ENCODE measurements at regions not wholly inside any gene's neighbourhood (a gene's known extent, or its start where the extent isn't known, plus 50 kb on each side); places are given as distances from the start of the nearest gene placed in this dataset.

DNA sequence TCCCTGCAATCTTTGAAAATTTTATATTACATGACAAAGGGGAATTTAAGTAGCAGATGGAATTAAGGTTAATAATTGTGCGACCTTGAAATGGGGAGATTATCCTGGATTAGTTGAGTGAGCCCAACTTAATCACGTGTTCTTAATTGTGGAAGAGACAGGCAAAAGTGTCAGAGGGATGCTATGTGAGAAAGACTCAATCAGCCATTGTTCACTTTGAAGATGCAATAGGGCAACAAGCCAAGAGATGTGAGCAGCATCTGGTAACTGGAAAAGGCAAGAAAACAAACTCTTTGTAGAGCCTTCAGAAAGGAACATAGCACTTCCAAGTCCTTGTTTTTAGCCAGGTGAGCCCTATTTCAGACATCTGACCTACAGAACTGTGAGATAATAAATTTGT is 247.7 kb downstream of the SLITRK1 start:
- FAIRE-seq (no peak), DNase-seq (no peak)
- Histone ChIP-seq H3K36me3 (ENCODE audit: control insufficient read depth in 2 of 3, insufficient read depth in 3 of 3, low read length in 3 of 3) (no peaks in the 10 kb centered on the region), H3K9ac (ENCODE audit: low read length in 3 of 3) (no peak overlapping the region), H3K4me3 (ENCODE audit: low read length in 3 of 3) (no peak overlapping the region), H3K4me1 (ENCODE audit: control insufficient read depth in 2 of 3, insufficient read depth in 2 of 3, low read depth in 1 of 3, low read length in 3 of 3) (no peaks in the 10 kb centered on the region), H3K27ac (ENCODE audit: low read depth in 2 of 2, low read length in 2 of 2) (no peak overlapping the region), H3K27me3 (ENCODE audit: control insufficient read depth, insufficient read depth, low read length) (no peaks in the 10 kb centered on the region), H3K9me3 (ENCODE audit: control insufficient read depth in 2 of 3, insufficient read depth in 1 of 3, low read length in 3 of 3) (no peaks in the 10 kb centered on the region)
- intact Hi-C loops (cut with DNase I), result no loop called here
- TF ChIP-seq, protein P1, sequence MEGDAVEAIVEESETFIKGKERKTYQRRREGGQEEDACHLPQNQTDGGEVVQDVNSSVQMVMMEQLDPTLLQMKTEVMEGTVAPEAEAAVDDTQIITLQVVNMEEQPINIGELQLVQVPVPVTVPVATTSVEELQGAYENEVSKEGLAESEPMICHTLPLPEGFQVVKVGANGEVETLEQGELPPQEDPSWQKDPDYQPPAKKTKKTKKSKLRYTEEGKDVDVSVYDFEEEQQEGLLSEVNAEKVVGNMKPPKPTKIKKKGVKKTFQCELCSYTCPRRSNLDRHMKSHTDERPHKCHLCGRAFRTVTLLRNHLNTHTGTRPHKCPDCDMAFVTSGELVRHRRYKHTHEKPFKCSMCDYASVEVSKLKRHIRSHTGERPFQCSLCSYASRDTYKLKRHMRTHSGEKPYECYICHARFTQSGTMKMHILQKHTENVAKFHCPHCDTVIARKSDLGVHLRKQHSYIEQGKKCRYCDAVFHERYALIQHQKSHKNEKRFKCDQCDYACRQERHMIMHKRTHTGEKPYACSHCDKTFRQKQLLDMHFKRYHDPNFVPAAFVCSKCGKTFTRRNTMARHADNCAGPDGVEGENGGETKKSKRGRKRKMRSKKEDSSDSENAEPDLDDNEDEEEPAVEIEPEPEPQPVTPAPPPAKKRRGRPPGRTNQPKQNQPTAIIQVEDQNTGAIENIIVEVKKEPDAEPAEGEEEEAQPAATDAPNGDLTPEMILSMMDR (IDR thresholded peaks at IDR 0.05; ENCODE audit: borderline replicate concordance, extremely low read depth, insufficient read depth), result no peak

DNA sequence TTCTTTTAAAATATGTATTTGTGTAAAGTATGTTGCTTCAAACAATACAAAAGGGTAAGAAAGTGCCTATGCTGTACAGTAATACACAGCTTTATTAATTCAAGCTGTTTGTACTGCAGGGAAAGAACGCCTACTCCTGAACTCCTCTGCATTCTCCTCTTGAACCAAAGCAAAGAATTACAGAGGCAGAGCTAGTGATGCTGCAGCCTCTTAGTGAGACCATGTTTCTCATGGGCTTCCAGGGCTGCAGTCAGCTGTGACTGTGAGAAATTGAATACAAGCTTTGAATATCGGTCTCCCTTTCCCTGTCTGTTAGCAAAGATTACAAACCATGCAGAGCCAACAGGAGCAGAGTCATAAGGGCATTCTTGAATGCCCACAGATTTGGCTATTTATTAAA is 248.5 kb downstream of the SLITRK1 start:
- no peaks in the 10 kb centered on the region for H3K4me1 ChIP-seq (ENCODE audit: control insufficient read depth in 2 of 3, insufficient read depth in 2 of 3, low read depth in 1 of 3, low read length in 3 of 3)
- H3K27ac ChIP-seq (ENCODE audit: low read depth in 2 of 2, low read length in 2 of 2), result no peak overlapping the region
- DNase-seq (peak in 3 of 5 donors; percentile 16 to 39 (median 34)), FAIRE-seq (no peak)
- H3K9ac ChIP-seq (ENCODE audit: low read length in 3 of 3), result no peak overlapping the region
- H3K9me3 ChIP-seq (ENCODE audit: control insufficient read depth in 2 of 3, insufficient read depth in 1 of 3, low read length in 3 of 3), result no peaks in the 10 kb centered on the region
- intact Hi-C loops (cut with DNase I), result no loop called here
- H3K27me3 ChIP-seq (ENCODE audit: control insufficient read depth, insufficient read depth, low read length), result no peaks in the 10 kb centered on the region
- TF ChIP-seq, protein P1 (IDR thresholded peaks at IDR 0.05; ENCODE audit: borderline replicate concordance, extremely low read depth, insufficient read depth), result no peak
- H3K36me3 ChIP-seq (ENCODE audit: control insufficient read depth in 2 of 3, insufficient read depth in 3 of 3, low read length in 3 of 3), result no peaks in the 10 kb centered on the region
- no peak overlapping the region for H3K4me3 ChIP-seq (ENCODE audit: low read length in 3 of 3)

GRCh38 chr13:83622422-83622784 is 259.9 kb downstream of the SLITRK1 start:
- no peaks in the 10 kb centered on the region for H3K36me3 ChIP-seq (ENCODE audit: control insufficient read depth in 2 of 3, insufficient read depth in 3 of 3, low read length in 3 of 3)
- DNase-seq (no peak), FAIRE-seq (no peak)
- TF ChIP-seq, protein P1 (IDR thresholded peaks at IDR 0.05; ENCODE audit: borderline replicate concordance, extremely low read depth, insufficient read depth), result no peak
- H3K4me1 ChIP-seq (ENCODE audit: control insufficient read depth in 2 of 3, insufficient read depth in 2 of 3, low read depth in 1 of 3, low read length in 3 of 3), result no peaks in the 10 kb centered on the region
- H3K9ac ChIP-seq (ENCODE audit: low read length in 3 of 3), result no peak overlapping the region
- intact Hi-C loops (cut with DNase I), result no loop called here
- no peak overlapping the region for H3K4me3 ChIP-seq (ENCODE audit: low read length in 3 of 3)
- H3K27ac ChIP-seq (ENCODE audit: low read depth in 2 of 2, low read length in 2 of 2), result no peak overlapping the region
- H3K9me3 ChIP-seq (ENCODE audit: control insufficient read depth in 2 of 3, insufficient read depth in 1 of 3, low read length in 3 of 3), result no peaks in the 10 kb centered on the region
- H3K27me3 ChIP-seq (ENCODE audit: control insufficient read depth, insufficient read depth, low read length), result no peaks in the 10 kb centered on the region

- H3K4me1 ChIP-seq (ENCODE audit: control insufficient read depth in 2 of 3, insufficient read depth in 2 of 3, low read depth in 1 of 3, low read length in 3 of 3), result no peaks in the 10 kb centered on the region
- TF ChIP-seq, protein P1 (IDR thresholded peaks at IDR 0.05; ENCODE audit: borderline replicate concordance, extremely low read depth, insufficient read depth), result no peak
- H3K9me3 ChIP-seq (ENCODE audit: control insufficient read depth in 2 of 3, insufficient read depth in 1 of 3, low read length in 3 of 3), result no peaks in the 10 kb centered on the region
- no peaks in the 10 kb centered on the region for H3K36me3 ChIP-seq (ENCODE audit: control insufficient read depth in 2 of 3, insufficient read depth in 3 of 3, low read length in 3 of 3)
- FAIRE-seq (no peak), DNase-seq (no peak)
- H3K27ac ChIP-seq (ENCODE audit: low read depth in 2 of 2, low read length in 2 of 2), result no peak overlapping the region
- H3K4me3 ChIP-seq (ENCODE audit: low read length in 3 of 3), result no peak overlapping the region
- intact Hi-C loops (cut with DNase I), result no loop called here
- H3K27me3 ChIP-seq (ENCODE audit: control insufficient read depth, insufficient read depth, low read length), result no peaks in the 10 kb centered on the region
- no peak overlapping the region for H3K9ac ChIP-seq (ENCODE audit: low read length in 3 of 3)
Measured at GRCh38 chr13:83621765-83622421, 260.4 kb downstream of the SLITRK1 start.
